Medulla oblongata (tissue), 1 donor: ENCODE measurements at regions not wholly inside any gene's neighbourhood (a gene's known extent, or its start where the extent isn't known, plus 50 kb on each side); places are given as distances from the start of the nearest gene placed in this dataset.

Source experiments
- DNase-seq: peaks from one replicate; pipeline ENCODE4 v3.0.0-alpha.2; 2015; ENCODE audit errors: extremely low spot score

DNA sequence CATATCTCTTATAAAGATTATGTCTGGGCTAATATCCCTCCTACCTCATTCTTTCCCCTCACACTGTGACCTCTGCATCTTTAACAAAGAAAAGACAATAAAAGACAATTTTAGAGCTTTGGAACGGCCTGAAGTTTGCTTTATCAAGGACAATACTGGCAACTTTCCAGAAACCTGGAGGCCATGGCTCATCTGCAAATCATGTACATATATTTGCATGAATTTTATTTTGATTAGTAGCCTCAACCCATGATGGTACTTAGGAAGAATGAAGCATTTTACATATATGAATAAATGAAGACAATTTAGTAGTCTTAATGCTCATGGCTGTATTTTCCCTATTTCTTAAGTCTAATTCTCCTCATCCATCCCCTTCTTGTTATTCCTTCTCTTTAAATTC is 612.2 kb upstream of the CXADR start:
- DNase-seq = no peak

DNA sequence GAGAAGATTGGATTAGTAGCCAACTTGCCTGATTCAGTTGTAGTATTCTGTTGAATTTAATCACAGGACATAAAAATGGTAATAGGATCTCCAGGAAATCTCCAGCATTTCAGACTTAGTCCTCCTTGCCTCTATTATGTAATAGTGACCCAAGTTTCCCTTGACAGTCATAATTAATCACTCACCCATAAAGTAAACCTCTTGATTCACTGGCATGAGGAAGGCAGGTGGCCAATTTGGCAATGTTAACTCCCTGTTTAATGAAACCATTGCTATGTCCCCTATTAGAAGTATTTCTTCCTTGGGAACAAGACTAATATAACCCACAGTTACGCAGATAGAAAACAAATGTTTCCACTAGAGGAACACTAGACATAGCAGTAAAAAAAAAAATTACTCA is 604.8 kb upstream of the CXADR start:
- DNase-seq = peak; percentile 57

DNA sequence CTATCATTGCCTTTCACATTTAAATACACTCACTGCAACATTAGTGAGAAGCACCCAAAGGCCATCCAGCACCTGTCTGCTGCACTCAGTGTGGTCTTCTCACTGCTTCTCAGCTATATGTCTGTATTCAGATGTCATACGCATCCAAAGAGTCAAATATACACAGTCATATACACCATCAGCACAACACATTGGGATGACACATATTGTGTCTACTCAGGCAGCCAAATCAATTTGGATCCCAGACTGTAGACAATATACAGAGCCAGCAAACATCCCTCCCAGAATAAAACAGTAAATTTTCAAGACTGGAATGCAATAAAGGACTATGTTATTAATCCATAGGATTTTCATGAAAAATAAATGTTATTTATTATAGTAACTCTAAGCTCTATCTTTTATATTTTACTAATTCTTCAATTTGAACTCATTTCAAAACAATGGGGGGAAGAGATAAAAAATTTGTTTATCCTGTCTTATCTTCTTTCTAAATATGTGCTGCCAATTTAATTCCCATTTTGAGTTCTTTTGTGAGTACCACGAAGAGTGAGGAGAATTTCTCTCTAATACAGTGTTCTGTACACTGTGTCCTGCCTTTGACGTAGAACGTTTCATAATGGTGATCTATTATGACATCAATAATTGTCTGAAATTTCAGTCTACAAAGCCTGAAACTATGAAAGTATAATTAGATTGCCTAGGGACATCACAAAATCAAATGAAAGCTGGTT is 602.2 kb upstream of the CXADR start:
- DNase-seq = no peak

DNA sequence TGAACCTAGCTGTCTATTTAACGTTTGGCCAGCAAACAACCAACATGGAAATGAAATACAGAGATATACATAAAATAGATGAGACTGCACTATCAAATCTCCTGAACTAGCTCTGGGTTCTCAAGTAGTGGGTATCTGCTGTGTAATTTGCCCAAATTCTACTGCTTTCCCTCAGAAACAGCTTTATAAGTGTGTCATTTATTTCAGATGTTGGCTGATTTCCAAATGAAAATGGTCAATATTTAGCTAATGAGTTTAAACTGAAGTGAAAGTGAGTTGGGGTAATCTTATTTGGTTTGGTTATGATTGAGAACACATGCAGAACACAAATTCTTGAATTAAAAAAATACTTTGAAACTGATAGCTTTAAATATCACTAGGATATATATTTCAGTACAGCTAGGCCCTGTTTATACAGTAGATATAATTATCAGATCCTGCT is 601.7 kb upstream of the CXADR start:
- no peak for DNase-seq

DNA sequence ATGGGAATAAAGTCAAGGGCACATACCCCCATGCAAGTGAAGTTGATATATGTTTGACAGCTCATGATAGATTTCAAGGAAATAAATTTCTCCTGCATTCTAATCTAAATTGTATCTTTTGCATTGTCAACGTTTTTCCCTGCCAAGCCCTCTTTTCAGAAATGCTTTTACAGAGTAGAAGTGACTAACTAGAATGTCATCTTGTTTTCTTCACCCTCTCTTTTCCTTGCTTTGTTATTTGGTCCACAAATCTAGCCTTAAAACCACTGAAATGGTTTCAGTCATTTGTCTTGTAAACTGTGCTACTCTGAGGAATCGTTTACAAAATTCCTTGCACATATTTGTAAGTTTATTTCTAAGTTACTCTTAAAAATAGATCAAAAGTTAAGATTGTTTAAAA is 600.8 kb upstream of the CXADR start:
- no peak for DNase-seq

DNA sequence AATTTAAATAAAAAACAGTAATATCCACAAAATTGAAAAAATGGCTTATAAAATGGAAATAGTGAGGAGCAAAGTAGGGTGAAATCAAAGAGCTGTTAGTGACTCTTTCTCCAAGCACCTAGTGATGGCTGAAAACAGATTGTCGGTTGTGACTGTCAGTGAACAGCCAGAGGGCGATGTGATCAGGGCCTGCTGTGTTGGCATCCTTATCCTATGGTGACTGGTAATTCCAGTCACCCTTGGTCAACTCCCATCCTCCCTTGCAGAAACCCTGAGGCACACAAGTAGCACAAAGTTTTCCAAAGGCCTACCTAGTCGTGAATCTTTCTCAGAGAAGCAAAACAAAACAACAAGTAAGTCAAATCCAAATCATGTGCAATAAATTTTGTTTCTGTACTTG is 599.8 kb upstream of the CXADR start:
- DNase-seq = no peak

DNA sequence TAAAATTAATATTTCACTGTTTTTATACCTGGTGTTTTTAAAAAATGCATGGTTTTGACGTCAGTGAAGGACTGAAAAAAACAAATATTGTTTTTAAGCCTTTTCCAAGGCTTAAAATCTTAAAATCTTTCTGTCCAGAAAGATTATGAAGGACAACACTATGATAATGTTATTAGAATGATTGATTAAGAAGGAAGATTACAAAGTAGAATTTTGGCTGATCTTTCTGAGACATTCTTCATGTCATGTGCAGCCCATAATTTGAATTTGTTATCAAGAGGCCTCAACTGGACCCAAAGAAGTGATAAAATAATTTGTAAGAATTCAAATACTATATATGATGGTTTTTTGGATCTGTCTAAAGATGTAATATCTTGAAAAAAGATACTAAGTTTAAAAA is 584.4 kb upstream of the CXADR start:
- no peak for DNase-seq

DNA sequence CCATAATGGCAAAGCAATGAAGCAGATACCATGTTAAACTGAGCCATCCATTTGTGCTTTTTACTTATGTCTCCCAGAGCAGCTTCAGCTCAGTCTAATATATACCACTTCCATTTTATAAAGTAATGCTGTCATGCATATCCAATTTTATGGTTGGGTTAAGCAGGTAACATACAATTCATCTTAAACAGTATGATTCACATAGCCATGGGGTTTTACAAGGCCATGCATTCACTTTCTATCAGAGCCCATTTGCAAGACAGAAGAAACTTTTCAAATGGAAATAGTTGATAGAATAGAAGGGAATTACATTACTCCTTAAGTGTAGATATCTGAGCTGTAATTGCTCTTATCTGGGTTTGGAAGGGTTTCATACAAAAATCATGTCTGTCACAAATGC is 580.5 kb upstream of the CXADR start:
- DNase-seq = no peak

DNA sequence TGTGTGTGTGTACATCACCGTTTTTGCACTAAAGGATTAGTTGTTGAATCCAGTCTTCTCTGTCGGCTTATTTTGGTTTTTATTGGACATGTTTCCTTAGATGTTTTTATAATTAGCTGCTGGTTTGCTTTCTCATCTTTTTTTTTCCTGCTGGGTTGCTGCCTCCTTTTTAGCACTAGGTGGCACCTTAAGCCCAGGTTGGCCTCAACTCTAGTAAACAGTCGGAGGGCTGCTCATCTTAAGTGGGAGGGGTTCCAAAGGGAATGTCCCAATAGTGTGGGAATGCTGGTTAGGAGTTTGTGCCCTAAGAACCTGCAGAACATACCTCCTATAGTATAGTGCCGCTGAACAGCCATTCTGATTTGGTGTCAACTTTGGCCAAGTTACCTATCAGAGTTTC is 570.1 kb upstream of the CXADR start:
- no peak for DNase-seq

DNA sequence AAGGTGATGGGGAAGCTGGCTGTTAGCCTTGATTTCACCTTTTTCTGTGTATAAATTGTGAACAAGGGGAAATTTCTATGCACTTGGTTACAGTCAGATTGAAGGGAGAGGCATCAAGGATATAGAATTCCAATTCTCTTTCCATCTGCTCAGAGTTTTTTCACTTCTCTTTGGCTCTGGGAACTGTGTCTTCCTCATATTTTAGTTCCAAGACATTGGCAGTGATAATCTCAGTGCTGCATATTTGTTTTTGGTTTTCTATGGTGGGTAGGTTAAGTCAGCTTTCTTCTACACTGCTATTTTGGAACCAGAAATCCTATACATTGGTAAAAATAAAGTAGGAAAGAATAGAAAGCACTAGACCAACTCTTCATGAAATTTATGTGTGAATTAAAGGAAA is 569.6 kb upstream of the CXADR start:
- DNase-seq = no peak

DNA sequence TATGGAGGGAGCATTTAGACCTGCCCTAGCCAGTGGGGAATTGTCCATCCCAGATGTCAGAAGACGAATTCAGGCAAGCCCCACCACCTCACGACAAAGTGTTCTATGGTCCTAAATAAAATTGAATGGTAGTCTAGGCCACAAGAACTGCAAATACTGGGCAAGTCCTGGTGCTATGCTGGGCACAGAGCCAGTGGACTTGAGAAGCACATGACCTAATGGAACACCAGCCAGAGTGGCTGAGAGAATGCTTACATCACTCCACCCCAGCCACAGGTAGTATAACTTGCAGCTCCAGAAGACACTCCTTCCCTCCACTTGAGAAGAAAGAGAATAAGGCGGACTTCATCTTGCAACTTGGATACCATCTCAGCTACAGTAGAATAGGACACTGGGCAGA is 567.3 kb upstream of the CXADR start:
- no peak for DNase-seq

DNA sequence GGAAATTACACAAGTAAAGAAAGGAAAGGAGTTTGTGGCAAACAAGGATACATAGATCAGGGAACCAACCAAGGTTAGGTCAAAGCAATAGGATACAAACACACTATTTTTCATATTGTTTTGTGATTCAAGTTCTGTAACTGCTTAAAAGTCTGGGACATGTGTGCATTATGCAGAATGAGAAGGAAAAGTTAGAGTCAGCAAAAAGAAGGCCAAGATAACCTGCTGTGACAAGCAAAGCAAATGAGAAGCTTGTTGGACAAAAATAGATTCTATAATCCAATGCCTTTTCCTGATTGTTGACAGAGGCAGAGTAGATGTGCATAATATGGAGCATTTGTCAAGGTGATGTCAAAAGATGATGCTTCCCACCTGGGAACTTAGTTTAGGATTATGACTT is 556.0 kb upstream of the CXADR start:
- no peak for DNase-seq

DNA sequence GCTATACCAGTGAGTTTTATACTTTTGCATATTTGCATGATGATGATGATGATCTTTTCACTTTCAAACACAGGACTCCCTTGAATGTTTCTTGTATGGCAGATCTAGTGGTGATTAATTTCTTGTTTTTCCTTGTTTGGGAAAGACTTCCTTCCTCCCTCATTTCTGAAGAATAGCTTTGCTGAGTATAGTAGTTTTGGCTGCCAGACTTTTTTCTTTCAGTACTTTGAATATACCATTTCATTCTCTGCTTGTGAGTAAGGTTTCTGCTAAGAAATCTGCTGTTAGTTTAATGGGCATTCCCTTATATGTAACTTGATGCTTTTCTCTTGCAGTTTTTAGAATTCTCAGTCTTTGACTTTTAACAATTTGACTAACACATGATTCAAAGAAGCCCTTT is 547.4 kb upstream of the CXADR start:
- DNase-seq = no peak

DNA sequence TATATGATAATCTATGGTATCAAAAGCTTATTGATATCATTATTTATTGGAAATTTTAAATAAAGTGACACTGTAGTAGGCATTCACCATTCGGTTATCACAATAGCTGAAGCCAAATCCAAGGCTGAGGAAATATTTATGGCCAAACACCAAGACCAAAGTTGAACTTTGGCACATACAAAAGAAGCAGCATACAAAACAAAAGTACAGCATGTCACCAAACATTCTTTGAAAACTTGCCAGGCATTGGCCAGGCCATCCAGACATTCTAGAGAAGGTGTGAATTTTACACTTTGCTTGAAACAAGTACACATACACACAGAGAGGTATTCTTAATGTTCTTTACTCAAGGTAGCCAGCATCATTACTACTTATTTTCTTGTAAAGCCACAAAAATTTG is 544.4 kb upstream of the CXADR start:
- DNase-seq = no peak

DNA sequence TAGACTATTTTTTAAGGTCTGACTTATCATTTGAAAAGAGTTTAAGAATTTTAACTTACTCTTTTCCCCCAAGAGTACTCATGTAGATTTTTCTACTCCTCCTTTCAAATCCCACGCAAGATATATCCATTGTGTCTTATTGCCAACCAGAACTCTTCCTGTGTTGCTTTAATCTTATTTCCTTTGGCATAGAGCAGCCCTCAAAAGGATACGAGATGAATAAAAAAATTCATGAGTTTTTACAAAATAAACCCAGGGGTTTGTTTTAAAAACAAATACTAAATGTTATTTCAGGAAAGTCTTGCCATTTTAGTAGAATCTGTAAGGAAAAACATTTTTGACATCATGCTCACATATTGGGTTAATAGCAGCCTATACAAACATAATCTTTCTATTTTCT is 543.2 kb upstream of the CXADR start:
- no peak for DNase-seq

DNA sequence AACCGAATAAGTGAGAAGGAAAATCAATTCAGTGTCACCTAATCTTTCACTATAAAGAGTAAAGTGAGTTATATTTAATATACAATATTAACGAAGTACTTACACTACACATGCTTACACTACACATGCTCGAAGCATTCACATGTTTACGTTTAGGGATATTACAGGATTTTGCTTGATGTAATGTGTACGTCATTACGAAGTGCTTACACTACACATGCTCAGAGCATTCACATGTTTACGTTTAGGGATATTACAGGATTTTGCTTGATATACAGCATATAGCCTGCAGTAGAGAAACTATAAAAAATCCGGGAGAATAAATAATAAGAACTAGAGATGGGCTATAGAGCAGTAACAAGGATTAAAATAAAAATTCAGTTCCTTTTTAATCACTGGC is 538.8 kb upstream of the CXADR start:
- no peak for DNase-seq

DNA sequence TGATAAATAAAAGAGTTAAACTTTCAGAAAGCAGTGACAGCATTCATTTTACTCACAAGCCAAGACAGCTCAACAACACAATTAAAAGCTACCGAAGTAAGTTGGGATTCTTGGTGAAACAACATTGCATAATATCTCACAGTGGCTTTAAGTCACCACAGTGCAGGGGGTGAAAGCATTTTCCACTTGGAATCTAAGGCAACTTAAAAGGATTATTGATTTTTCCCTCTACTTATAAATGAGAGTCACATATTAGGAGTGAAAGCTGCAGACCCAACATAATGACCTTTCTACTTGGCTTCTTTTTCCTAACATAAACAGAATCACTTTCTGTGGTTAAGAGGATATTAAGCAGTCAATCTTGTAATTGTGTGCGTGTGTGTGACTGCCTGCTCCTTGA is 536.6 kb upstream of the CXADR start:
- DNase-seq = no peak

DNA sequence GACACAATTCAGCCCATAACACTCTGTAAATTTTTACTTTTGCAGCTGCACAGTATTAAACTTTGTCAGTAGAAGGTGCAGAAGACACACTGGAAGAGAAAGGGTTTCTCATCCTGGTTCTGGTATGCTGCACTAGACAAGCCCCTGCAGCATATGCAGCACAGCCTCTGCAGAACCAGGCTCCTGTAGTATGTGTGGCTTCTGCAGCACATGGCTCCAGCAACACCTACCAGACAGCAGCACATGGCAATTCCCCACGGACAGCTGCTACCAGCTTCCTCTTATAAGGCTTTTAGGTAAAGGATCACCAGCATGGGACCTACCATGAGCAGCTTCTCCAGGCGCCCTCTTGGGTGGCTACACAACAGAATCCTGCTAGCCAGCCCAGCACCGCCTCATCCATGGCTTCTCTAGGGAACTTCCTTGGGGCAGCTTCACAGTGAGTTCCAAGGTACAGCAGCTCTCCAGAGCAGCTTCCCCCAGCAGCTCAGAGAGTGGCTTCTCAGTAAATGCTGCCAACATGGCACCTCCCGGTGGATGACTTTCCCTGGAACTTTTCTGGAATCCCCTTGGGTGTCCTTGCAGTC is 534.4 kb upstream of the CXADR start:
- DNase-seq = no peak

DNA sequence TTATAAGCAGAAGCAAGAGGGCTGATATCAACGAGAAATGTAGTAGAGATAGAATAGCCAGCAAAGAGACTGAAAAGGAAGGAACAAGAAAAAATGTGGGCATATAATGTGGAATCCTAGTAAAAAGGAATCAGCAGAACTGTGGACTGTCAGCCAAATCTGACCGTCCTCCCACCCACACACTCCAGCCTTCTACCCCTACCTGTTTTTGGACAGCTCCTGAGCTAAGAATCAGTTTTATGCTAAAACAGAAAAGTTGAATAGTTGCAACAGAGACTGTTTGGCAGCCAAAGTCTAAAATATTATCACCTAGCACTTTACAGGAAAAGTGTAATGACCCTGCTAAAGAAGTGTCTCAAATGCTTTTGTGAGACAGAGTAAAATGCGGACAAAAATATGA is 533.3 kb upstream of the CXADR start:
- no peak for DNase-seq

DNA sequence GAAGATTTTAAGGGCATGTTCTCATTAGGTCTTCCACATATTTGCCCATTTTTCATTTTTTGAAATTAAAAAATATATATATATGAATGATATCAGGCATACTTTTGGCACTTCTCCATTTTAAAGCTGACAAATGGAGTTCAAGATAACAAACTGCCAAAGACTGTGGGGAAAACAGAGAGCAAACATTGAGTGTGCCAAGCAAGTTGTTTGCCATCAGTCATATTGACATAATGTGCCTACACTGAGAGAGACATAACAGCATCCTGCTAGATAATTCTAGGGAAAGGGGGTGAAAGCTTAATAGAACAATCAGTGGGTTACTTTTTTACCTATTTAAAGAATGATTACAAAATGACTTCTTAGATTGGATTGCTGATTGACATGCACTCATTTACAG is 529.4 kb upstream of the CXADR start:
- no peak for DNase-seq

DNA sequence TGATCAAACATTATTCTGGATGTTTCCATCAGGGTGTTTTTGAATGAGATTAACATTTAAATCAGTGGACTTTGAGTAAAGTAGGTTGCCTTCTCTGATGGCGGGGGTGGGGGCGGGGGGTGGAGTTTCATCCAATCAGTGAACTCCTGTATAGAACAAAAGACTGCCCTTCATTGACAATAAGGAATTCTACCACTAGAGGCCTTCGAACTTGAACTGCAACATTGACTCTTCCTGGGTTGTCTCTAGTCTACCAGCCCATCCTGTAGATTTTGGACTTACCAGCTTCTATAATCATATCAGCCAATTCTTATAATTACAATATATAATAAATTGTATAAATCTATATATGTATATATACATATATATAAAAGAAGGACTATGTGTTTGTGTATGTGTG is 520.4 kb upstream of the CXADR start:
- DNase-seq = no peak

DNA sequence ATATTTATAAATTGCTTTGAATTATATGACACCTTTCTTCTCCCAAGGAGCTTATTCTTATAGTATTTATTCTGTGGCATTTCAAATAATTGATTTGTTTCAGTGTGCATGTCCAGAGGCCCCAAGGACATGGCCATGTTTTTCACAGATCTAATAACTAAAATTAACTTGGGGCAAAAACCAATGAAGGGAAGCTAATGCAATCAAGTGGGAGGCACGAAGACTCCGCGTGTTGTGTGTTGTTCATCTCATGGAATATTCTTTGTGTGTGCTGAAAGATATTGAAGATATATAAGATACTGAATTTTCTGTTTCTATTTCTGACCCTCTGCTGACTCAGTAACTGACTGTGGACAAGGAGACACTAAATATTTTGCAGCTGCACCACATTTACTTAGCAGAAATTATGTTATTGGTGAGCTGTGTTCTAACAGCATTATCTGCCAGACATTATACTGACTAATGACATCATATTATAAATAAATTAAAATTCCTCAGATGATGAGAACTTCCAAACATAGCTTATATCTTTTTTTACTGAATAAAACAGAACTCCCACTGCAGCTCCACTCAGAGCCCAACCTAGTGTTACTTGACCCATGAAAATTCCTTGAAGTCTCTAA is 519.3 kb upstream of the CXADR start:
- no peak for DNase-seq

DNA sequence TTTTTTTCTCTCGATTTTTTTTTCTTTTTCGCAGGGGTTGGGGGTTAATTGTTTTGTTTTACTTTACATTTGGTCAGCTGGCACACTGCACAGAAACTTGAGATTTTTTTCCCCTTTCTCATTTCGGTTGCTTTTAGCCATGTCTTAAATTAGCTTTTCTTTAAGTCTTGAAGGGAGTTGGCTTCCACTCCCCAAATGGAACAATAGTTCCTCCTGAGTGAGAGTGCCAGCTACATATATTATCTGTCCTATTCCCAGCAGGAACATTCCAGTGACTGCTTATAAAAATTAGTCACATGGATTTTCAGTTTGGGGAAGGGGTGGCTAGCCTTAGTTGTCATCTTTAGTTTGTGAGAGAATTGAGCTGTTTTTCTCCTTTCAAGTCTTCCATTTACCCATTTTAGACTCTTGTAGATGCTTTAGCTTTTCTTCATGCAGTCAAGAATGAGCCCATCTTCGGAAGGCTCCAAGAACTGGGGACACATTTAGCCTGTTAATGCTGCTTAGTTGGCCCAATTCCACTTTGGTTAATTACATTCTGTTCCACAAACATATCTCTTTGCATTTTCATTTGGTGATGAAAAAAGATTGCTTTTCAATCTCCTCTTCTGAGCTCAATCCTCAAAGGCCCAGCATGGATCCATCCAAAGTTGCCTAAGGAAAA is 510.1 kb upstream of the CXADR start:
- DNase-seq = no peak
